ENCODE measurements at regions not wholly inside any gene's neighbourhood (a gene's known extent, or its start where the extent isn't known, plus 50 kb on each side); places are given as distances from the start of the nearest gene placed in this dataset.
A peak's percentile ranks its signal among the peaks of the same experiment; 100 is the strongest.

- H3K9me3 ChIP-seq, result no peaks in the 10 kb centered on the region
- DNase-seq, result no peak
- intact Hi-C loops (cut with DNase I), result no loop called here
- no peak overlapping the region for H3K27ac ChIP-seq
- H3K27me3 ChIP-seq, result no peaks in the 10 kb centered on the region
- no peaks in the 10 kb centered on the region for H3K4me1 ChIP-seq (ENCODE audit: insufficient read depth)
- no peak overlapping the region for H3K4me3 ChIP-seq
- H3K36me3 ChIP-seq, result no peaks in the 10 kb centered on the region
- 0 to 1% (median 1%) methylated on average over 2 of the region's 2 CpGs for WGBS, 3 donors
- TF ChIP-seq POLR2A (IDR thresholded peaks at IDR 0.05), result no peak
- TF ChIP-seq EP300 (IDR thresholded peaks at IDR 0.05), result no peak
- TF ChIP-seq CTCF (IDR thresholded peaks at IDR 0.05), result peak in 2 of 3 donors; percentile 22 to 27
These were observed 116.9 kb upstream of the ARRDC3 start for GRCh38 chr5:91499943-91500531.

GRCh38 chr5:91495699-91496098 lies 112.6 kb upstream of the ARRDC3 start:
- intact Hi-C loops (cut with DNase I), result no loop called here
- Histone ChIP-seq H3K27ac (no peak overlapping the region), H3K4me3 (no peak overlapping the region), H3K36me3 (no peaks in the 10 kb centered on the region), H3K9me3 (no peaks in the 10 kb centered on the region), H3K27me3 (no peaks in the 10 kb centered on the region), H3K4me1 (ENCODE audit: insufficient read depth) (no peaks in the 10 kb centered on the region)
- no peak for DNase-seq
- 85 to 90% (median 87%) methylated on average over 2 of the region's 2 CpGs for WGBS, 3 donors
- TF ChIP-seq POLR2A (IDR thresholded peaks at IDR 0.05), result no peak
- TF ChIP-seq CTCF (IDR thresholded peaks at IDR 0.05), result no peak
- TF ChIP-seq EP300 (IDR thresholded peaks at IDR 0.05), result no peak

- Histone ChIP-seq H3K4me1 (ENCODE audit: insufficient read depth) (no peaks in the 10 kb centered on the region), H3K9me3 (no peaks in the 10 kb centered on the region), H3K36me3 (no peaks in the 10 kb centered on the region), H3K4me3 (no peak overlapping the region), H3K27ac (no peak overlapping the region), H3K27me3 (no peaks in the 10 kb centered on the region)
- TF ChIP-seq CTCF (IDR thresholded peaks at IDR 0.05) (no peak), EP300 (IDR thresholded peaks at IDR 0.05) (no peak), POLR2A (IDR thresholded peaks at IDR 0.05) (no peak)
- WGBS, 3 donors, result 87 to 90% (median 90%) methylated on average over 4 of the region's 4 CpGs
- intact Hi-C loops (cut with DNase I), result no loop called here
- DNase-seq, result no peak
These were observed 111.4 kb upstream of the ARRDC3 start for GRCh38 chr5:91494447-91494996.

GRCh38 chr5:91493086-91493485 lies 110.0 kb upstream of the ARRDC3 start:
- WGBS, 3 donors, result 42 to 46% (median 45%) methylated on average over 1 of the region's 1 CpG
- intact Hi-C loops (cut with DNase I), result no loop called here

More at GRCh38 chr5:91493086-91493485, 110.0 kb upstream of the ARRDC3 start:
- TF ChIP-seq EP300 (IDR thresholded peaks at IDR 0.05) (no peak), POLR2A (IDR thresholded peaks at IDR 0.05) (no peak), CTCF (IDR thresholded peaks at IDR 0.05) (no peak)
- H3K4me1 ChIP-seq (ENCODE audit: insufficient read depth), result no peaks in the 10 kb centered on the region
- no peak overlapping the region for H3K27ac ChIP-seq
- H3K4me3 ChIP-seq, result no peak overlapping the region
- DNase-seq, result no peak
- no peaks in the 10 kb centered on the region for H3K9me3 ChIP-seq
- no peaks in the 10 kb centered on the region for H3K36me3 ChIP-seq
- no peaks in the 10 kb centered on the region for H3K27me3 ChIP-seq
